ENCODE measurements at regions not wholly inside any gene's neighbourhood (a gene's known extent, or its start where the extent isn't known, plus 50 kb on each side); places are given as distances from the start of the nearest gene placed in this dataset.

GRCh38 chr17:36720131-36720530 is 118.7 kb downstream of the MRM1 start:
- no peak for ATAC-seq
- POLR2A ChIA-PET, result no interaction called here
- Mint-ChIP-seq H3K27ac (no peak overlapping the region), H3K27me3 (no peaks in the 10 kb centered on the region), H3K9me3 (ENCODE audit: low read depth) (no peaks in the 10 kb centered on the region), H3K36me3 (ENCODE audit: low read depth) (no peaks in the 10 kb centered on the region), H3K4me3 (no peak overlapping the region), H3K4me1 (peaks cover 31% of the 10 kb centered on the region)
- DNase-seq, result no peak
- CTCF ChIA-PET, result interaction anchor here (0.6 to 1.5 kb wide), 5 partner anchors 10 to 297 kb away, joined by 3 to 5 read pairs (median 3); no protein-coding TSS in a partner anchor
- intact Hi-C loops (cut with DNase I, micrococcal nuclease), result loop anchor here in 1 of 2 experiments (5.0 kb wide), 1 partner anchor 767 kb away; the partner anchor contains the start of gene DUSP14

DNA sequence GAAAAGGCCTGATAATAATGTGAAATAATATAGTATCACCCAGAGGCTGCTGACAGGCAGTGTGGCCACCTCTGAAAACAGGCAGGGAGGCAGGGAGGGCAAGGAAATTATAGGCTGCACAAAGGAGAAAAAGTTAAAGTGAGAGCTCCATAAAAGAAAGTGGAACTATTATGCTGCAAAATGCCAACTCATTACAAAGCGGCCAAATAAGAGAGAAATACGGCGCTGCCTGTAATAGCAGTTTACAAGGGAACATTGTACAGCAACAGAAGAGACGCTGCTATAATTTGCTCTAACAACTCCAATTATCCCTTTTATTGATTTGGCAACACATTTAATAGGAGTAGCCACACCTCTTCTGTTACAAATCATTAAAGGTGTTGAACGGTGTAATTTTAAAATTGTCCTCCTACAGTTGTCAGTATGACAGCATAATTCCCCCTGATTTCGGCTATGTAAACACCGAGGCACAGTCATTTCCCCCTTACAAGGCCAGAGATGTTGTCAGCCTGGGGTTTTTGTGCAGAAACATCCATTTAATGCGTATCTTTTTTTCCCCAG is 120.3 kb downstream of the MRM1 start:
- DNase-seq, result no peak
- Mint-ChIP-seq H3K4me1 (peaks cover 40% of the 10 kb centered on the region), H3K9me3 (ENCODE audit: low read depth) (no peaks in the 10 kb centered on the region), H3K27me3 (no peaks in the 10 kb centered on the region), H3K27ac (peak overlapping the region; percentile 98), H3K4me3 (peak overlapping the region; percentile 76), H3K36me3 (ENCODE audit: low read depth) (no peaks in the 10 kb centered on the region)
- intact Hi-C loops (cut with DNase I, micrococcal nuclease), result loop anchor here in 1 of 2 experiments (1.0 to 5.0 kb wide), 8 partner anchors 120 to 887 kb away; partner anchors contain the start of genes AATF, DUSP14, GGNBP2 and MRM1
- peak; percentile 68 for ATAC-seq
- ChIA-PET CTCF (interaction anchor here (1.0 kb wide), 1 partner anchor 119 kb away, joined by 3 read pairs; no protein-coding TSS in a partner anchor), POLR2A (interaction anchor here (1.0 kb wide), 1 partner anchor 122 kb away, joined by 4 read pairs; no protein-coding TSS in a partner anchor)

GRCh38 chr17:36722121-36722902 is 120.9 kb downstream of the MRM1 start:
- POLR2A ChIA-PET, result interaction anchor here (1.0 kb wide), 1 partner anchor 122 kb away, joined by 4 read pairs; no protein-coding TSS in a partner anchor
- CTCF ChIA-PET, result interaction anchor here (1.0 to 1.6 kb wide), 3 partner anchors 33 to 223 kb away, joined by 3 to 6 read pairs (median 4); no protein-coding TSS in a partner anchor
- peak; percentile 94 for ATAC-seq
- Mint-ChIP-seq H3K27ac (peak overlapping the region; percentile 98), H3K4me1 (peaks cover 46% of the 10 kb centered on the region), H3K36me3 (ENCODE audit: low read depth) (no peaks in the 10 kb centered on the region), H3K27me3 (no peaks in the 10 kb centered on the region), H3K9me3 (ENCODE audit: low read depth) (no peaks in the 10 kb centered on the region), H3K4me3 (peak overlapping the region; percentile 76)
- peak; percentile 91 for DNase-seq
- intact Hi-C loops (cut with DNase I, micrococcal nuclease), result loop anchor here in 1 of 2 experiments (1.0 to 5.0 kb wide), 8 partner anchors 121 to 886 kb away; partner anchors contain the start of genes AATF, DUSP14, GGNBP2 and MRM1

- Mint-ChIP-seq H3K27ac (peak overlapping the region; percentile 79), H3K4me3 (peak overlapping the region; percentile 76), H3K9me3 (ENCODE audit: low read depth) (no peaks in the 10 kb centered on the region), H3K4me1 (peaks cover 51% of the 10 kb centered on the region), H3K36me3 (ENCODE audit: low read depth) (no peaks in the 10 kb centered on the region), H3K27me3 (no peaks in the 10 kb centered on the region)
- ATAC-seq (no peak), DNase-seq (peak; percentile 27)
- ChIA-PET POLR2A (interaction anchor here (0.6 kb wide), 1 partner anchor 69 kb away, joined by 6 read pairs; no protein-coding TSS in a partner anchor), CTCF (interaction anchor here (0.6 to 1.6 kb wide), 4 partner anchors 33 to 672 kb away, joined by 3 to 6 read pairs (median 4); no protein-coding TSS in a partner anchor)
- intact Hi-C loops (cut with DNase I, micrococcal nuclease), result loop anchor here in 1 of 2 experiments (1.0 to 5.0 kb wide), 8 partner anchors 122 to 886 kb away; partner anchors contain the start of genes AATF, DUSP14, GGNBP2 and MRM1
Observed at GRCh38 chr17:36722903-36723263, 121.5 kb downstream of the MRM1 start.

- ATAC-seq (no peak), DNase-seq (peak; percentile 35)
- CTCF ChIA-PET, result interaction anchor here (0.6 to 1.6 kb wide), 7 partner anchors 32 to 955 kb away, joined by 3 to 6 read pairs (median 3); partner anchors contain the start of gene AATF
- H3K27ac Mint-ChIP-seq, result peak overlapping the region; percentile 79
- no peaks in the 10 kb centered on the region for H3K27me3 Mint-ChIP-seq
- POLR2A ChIA-PET, result interaction anchor here (0.6 kb wide), 1 partner anchor 68 kb away, joined by 6 read pairs; no protein-coding TSS in a partner anchor
- intact Hi-C loops (cut with DNase I, micrococcal nuclease), result loop anchor here in 1 of 2 experiments (2.0 to 5.0 kb wide), 4 partner anchors 197 to 885 kb away; partner anchors contain the start of genes DUSP14, SYNRG and ZNHIT3
- peaks cover 58% of the 10 kb centered on the region for H3K4me1 Mint-ChIP-seq
- no peaks in the 10 kb centered on the region for H3K36me3 Mint-ChIP-seq (ENCODE audit: low read depth)
- peak overlapping the region; percentile 76 for H3K4me3 Mint-ChIP-seq
- no peaks in the 10 kb centered on the region for H3K9me3 Mint-ChIP-seq (ENCODE audit: low read depth)
Observed at GRCh38 chr17:36723459-36724025, 122.2 kb downstream of the MRM1 start.

GRCh38 chr17:36726199-36726598 is 124.8 kb downstream of the MRM1 start:
- H3K36me3 Mint-ChIP-seq (ENCODE audit: low read depth), result no peaks in the 10 kb centered on the region
- no peaks in the 10 kb centered on the region for H3K9me3 Mint-ChIP-seq (ENCODE audit: low read depth)
- no peak overlapping the region for H3K27ac Mint-ChIP-seq
- H3K4me3 Mint-ChIP-seq, result no peak overlapping the region
- no peaks in the 10 kb centered on the region for H3K27me3 Mint-ChIP-seq
- ChIA-PET CTCF (interaction anchor here (0.6 to 1.2 kb wide), 3 partner anchors 9 to 321 kb away, joined by 3 to 4 read pairs (median 3); no protein-coding TSS in a partner anchor), POLR2A (no interaction called here)
- no peak for ATAC-seq
- no peak for DNase-seq
- intact Hi-C loops (cut with DNase I, micrococcal nuclease), result no loop called here
- peaks cover 55% of the 10 kb centered on the region for H3K4me1 Mint-ChIP-seq

- no peaks in the 10 kb centered on the region for H3K9me3 Mint-ChIP-seq (ENCODE audit: low read depth)
- ChIA-PET POLR2A (no interaction called here), CTCF (interaction anchor here (1.2 kb wide), 2 partner anchors 10 to 321 kb away, joined by 3 to 4 read pairs; no protein-coding TSS in a partner anchor)
- H3K27ac Mint-ChIP-seq, result peak overlapping the region; percentile 49
- ATAC-seq (no peak), DNase-seq (no peak)
- no peaks in the 10 kb centered on the region for H3K36me3 Mint-ChIP-seq (ENCODE audit: low read depth)
- no peak overlapping the region for H3K4me3 Mint-ChIP-seq
- H3K4me1 Mint-ChIP-seq, result peaks cover 48% of the 10 kb centered on the region
- intact Hi-C loops (cut with DNase I, micrococcal nuclease), result no loop called here
- no peaks in the 10 kb centered on the region for H3K27me3 Mint-ChIP-seq
Observed at GRCh38 chr17:36727052-36727451, 125.7 kb downstream of the MRM1 start.

- CTCF ChIA-PET, result no interaction called here
- intact Hi-C loops (cut with DNase I, micrococcal nuclease), result no loop called here
- peak overlapping the region; percentile 22 for H3K4me3 Mint-ChIP-seq
Observed at GRCh38 chr17:36727577-36727976, 126.2 kb downstream of the MRM1 start.

DNA sequence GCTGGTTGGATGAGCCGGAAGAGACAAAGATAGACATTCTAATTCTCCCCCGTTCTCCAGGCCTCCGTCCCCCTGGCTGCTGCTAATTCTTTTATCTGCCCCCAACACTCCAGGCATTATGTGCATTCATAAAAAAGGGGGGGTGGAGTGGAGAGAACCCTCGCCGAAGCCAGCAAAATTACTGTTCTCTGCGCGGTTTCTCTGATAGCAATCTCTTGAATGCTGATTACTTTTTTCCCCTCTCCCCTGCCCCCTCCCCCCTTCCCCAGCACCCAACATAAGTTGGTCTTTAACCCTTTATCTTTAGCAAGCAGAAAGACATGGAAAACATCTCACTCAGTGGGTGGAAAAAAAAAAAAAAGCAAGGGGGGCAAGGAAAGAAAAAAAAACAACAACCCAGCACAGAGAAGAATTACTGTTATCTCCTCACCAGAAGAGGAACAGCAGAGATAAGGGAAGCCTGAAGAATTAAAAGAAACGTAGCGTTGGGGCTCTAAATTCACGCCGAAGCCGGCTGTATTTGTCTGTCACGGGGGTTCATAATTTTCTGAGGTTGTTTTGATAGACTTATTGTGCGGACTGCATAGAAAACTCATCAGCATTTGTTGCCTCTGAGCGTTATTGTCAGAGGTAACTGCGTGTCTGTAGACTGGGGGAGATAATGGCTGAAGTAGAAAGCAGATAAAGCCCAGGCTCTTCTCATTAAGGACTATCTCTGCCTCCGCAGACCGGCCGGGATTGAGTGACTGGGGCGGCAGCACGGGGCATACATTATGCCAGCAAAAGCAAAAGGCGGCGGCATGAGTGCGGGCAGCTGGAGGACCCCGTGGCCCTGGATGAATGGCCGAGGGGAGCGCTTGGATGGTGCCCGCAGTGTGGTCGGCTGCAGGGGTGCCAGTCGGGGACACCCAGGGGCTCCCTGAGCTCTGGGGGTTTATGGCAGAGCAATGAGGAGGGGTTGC is 126.9 kb downstream of the MRM1 start:
- peaks cover 42% of the 10 kb centered on the region for H3K4me1 Mint-ChIP-seq
- peak; percentile 65 for DNase-seq
- no peaks in the 10 kb centered on the region for H3K36me3 Mint-ChIP-seq (ENCODE audit: low read depth)
- peak overlapping the region; percentile 11 for H3K27ac Mint-ChIP-seq
- ChIA-PET POLR2A (no interaction called here), CTCF (no interaction called here)
- H3K4me3 Mint-ChIP-seq, result peak overlapping the region; percentile 22
- no peaks in the 10 kb centered on the region for H3K27me3 Mint-ChIP-seq
- H3K9me3 Mint-ChIP-seq (ENCODE audit: low read depth), result no peaks in the 10 kb centered on the region
- intact Hi-C loops (cut with DNase I, micrococcal nuclease), result no loop called here
- peak; percentile 69 for ATAC-seq

More at GRCh38 chr17:36727577-36727976, 126.2 kb downstream of the MRM1 start:
- POLR2A ChIA-PET, result no interaction called here
- DNase-seq (no peak), ATAC-seq (no peak)
- H3K27me3 Mint-ChIP-seq, result no peaks in the 10 kb centered on the region
- peak overlapping the region; percentile 49 for H3K27ac Mint-ChIP-seq
- peaks cover 47% of the 10 kb centered on the region for H3K4me1 Mint-ChIP-seq
- no peaks in the 10 kb centered on the region for H3K9me3 Mint-ChIP-seq (ENCODE audit: low read depth)
- H3K36me3 Mint-ChIP-seq (ENCODE audit: low read depth), result no peaks in the 10 kb centered on the region

DNA sequence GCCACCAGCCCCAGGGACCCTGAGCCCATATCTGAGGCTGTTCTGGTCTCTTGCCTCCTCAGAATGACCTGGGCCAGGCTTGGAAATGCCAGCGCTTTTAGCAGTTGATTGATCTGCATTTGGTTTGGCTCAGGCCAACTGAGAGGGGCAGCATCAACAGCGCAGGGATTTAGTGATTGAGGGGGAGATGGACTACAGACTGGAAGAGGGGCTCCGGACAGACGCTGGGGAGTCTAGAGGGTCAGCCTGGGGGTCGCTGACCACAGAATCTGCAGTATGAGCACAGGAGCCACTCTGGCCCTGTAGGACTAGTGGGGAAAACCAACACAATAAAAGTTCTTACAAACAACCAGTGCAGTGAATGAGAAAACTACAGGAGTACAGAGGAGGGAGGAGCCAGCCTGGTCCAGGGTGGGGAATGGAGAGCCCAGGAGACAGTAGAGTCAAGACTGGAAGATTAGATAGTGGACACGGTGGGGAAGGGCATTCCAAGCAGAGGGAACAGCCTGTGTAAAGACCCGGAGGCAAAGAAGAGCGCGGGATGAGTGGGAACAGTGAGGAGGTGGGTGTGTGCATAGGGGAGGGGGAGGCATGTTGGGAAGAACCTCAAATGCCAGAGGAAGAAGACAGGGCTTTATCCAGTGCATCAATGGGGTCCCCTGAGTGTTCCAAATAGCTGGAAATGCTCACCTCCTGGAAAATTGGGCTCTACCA is 128.9 kb downstream of the MRM1 start:
- Mint-ChIP-seq H3K36me3 (ENCODE audit: low read depth) (no peaks in the 10 kb centered on the region), H3K4me3 (no peak overlapping the region), H3K27ac (no peak overlapping the region), H3K9me3 (ENCODE audit: low read depth) (no peaks in the 10 kb centered on the region), H3K27me3 (no peaks in the 10 kb centered on the region), H3K4me1 (peaks cover 28% of the 10 kb centered on the region)
- ChIA-PET CTCF (interaction anchor here (0.7 to 1.2 kb wide), 2 partner anchors 10 to 127 kb away, joined by 3 read pairs; no protein-coding TSS in a partner anchor), POLR2A (no interaction called here)
- ATAC-seq (no peak), DNase-seq (no peak)
- intact Hi-C loops (cut with DNase I, micrococcal nuclease), result no loop called here

Measured in activated CD4-positive, alpha-beta T cell treated with anti-CD3 and anti-CD28 coated beads for 36 hours (primary cell).